H1 (cell line): ENCODE measurements at regions not wholly inside any gene's neighbourhood (a gene's known extent, or its start where the extent isn't known, plus 50 kb on each side); places are given as distances from the start of the nearest gene placed in this dataset.
A peak's percentile ranks its signal among the peaks of the same experiment; 100 is the strongest.

Experiments
- CTCF ChIA-PET: fragments of 300-600 bp; sonication (Branson Sonifier 250); formaldehyde crosslinking; loops from one replicate; lab custom pipeline; 2021; ENCODE audit not compliant: partially characterized antibody; lab: Charles Lee
- POLR2A ChIA-PET: fragments of 300-600 bp; sonication (Branson Sonifier 250); formaldehyde crosslinking; loops from one replicate; lab custom pipeline; 2021; ENCODE audit warnings: inconsistent platforms; ENCODE audit not compliant: partially characterized antibody; lab: Charles Lee
- DNase-seq, 2 experiments: peaks; one replicate each; pipeline versions ENCODE4 v3.0.0 to v3.0.0-alpha.2; 2010 to 2022; ENCODE audit warnings: low spot score in 2 of 2, low read depth in 1 of 2, mixed read lengths in 1 of 2
- FAIRE-seq: peaks from 2 replicates; lab custom pipeline; 2011; peaks lifted over from hg19 to GRCh38; lab: Jason Lieb, UNC
- H2AFZ ChIP-seq: 2 replicates; pipeline ENCODE4 v1.8.1; 2012; ENCODE audit warnings: low read length, inconsistent platforms
- H2AK5ac ChIP-seq: 2 replicates; pipeline ENCODE4 v1.6.1; 2013; ENCODE audit warnings: low read depth, low read length
- H2BK120ac ChIP-seq: replicated peaks from 2 replicates; pipeline ENCODE3; 2013; ENCODE audit warnings: low read depth, low read length, inconsistent platforms
- H2BK12ac ChIP-seq: 2 replicates; pipeline ENCODE4 v1.6.1; 2013; ENCODE audit warnings: low read depth, low read length
- H2BK15ac ChIP-seq: 2 replicates; pipeline ENCODE4 v1.6.1; 2013; ENCODE audit warnings: low read length
- H2BK20ac ChIP-seq: 2 replicates; pipeline ENCODE4 v1.6.1; 2013; ENCODE audit warnings: low read length
- H2BK5ac ChIP-seq: 2 replicates; pipeline ENCODE4 v1.6.1; 2013; ENCODE audit warnings: low read depth, low read length
- H3K14ac ChIP-seq: 2 replicates; pipeline ENCODE4 v1.6.1; 2013; ENCODE audit warnings: inconsistent platforms; ENCODE audit not compliant: insufficient read length
- H3K18ac ChIP-seq: 2 replicates; pipeline ENCODE4 v1.6.1; 2013; ENCODE audit warnings: low read length; ENCODE audit errors: extremely low read depth
- H3K23ac ChIP-seq: 2 replicates; pipeline ENCODE4 v1.6.1; 2013; ENCODE audit warnings: inconsistent platforms; ENCODE audit not compliant: insufficient read length
- H3K23me2 ChIP-seq: 2 replicates; pipeline ENCODE4 v1.6.1; 2013; ENCODE audit warnings: low read depth, low read length
- H3K27ac ChIP-seq: 2 replicates; pipeline ENCODE4 v1.6.1; 2011; ENCODE audit warnings: low read depth, low read length, inconsistent platforms
- H3K27me3 ChIP-seq, 4 experiments: replicated peaks in 1 of 4; 1 replicate in 1 of 4; 2 replicates in 3 of 4; pipeline versions ENCODE4 v1.6.1 to v1.8.1; 2011 to 2013; ENCODE audit warnings: low read length in 3 of 4, mild to moderate bottlenecking in 3 of 4, inconsistent platforms in 2 of 4, mixed read lengths in 2 of 4, moderate library complexity in 1 of 4; ENCODE audit not compliant: control insufficient read depth in 3 of 4, insufficient read depth in 3 of 4; ENCODE audit errors: extremely low read depth in 1 of 4
- H3K36me3 ChIP-seq, 4 experiments: 2 replicates each; pipeline versions ENCODE4 v1.6.1 to v1.8.1; 2011 to 2013; ENCODE audit warnings: mild to moderate bottlenecking in 4 of 4, low read length in 3 of 4, moderate library complexity in 2 of 4, control low read depth in 1 of 4, inconsistent platforms in 1 of 4; ENCODE audit not compliant: insufficient read depth in 4 of 4, control insufficient read depth in 2 of 4
- H3K4ac ChIP-seq: replicated peaks from 2 replicates; pipeline ENCODE3; 2013; ENCODE audit warnings: low read length, low read depth, mixed read lengths, inconsistent platforms; ENCODE audit not compliant: insufficient read length
- H3K4me1 ChIP-seq, 4 experiments: replicated peaks in 1 of 4; 1 replicate in 1 of 4; 2 replicates in 3 of 4; pipeline versions ENCODE4 v1.6.1 to v1.8.1; 2011 to 2013; ENCODE audit warnings: low read length in 3 of 4, inconsistent platforms in 2 of 4, mixed read lengths in 1 of 4; ENCODE audit not compliant: insufficient read depth in 4 of 4, control insufficient read depth in 3 of 4
- H3K4me2 ChIP-seq, 2 experiments: 2 replicates each; pipeline versions ENCODE4 v1.6.1 to v1.8.1; 2011 to 2013; ENCODE audit warnings: low read depth in 2 of 2, low read length in 2 of 2, control low read depth in 1 of 2, inconsistent platforms in 1 of 2, mild to moderate bottlenecking in 1 of 2; ENCODE audit not compliant: insufficient read depth in 1 of 2
- H3K4me3 ChIP-seq, 4 experiments: fragments of 200-600, 300-600 bp in 1 of 4; sonication (generic), shearing (Covaris generic), sonication (Bioruptor Twin) in 1 of 4; 2 replicates each; pipeline versions ENCODE4 v1.5.1 to v1.8.1; 2011 to 2016; ENCODE audit warnings: low read length in 4 of 4, low read depth in 3 of 4, control low read depth in 2 of 4, inconsistent platforms in 2 of 4, mild to moderate bottlenecking in 2 of 4, mixed read lengths in 1 of 4, moderate library complexity in 1 of 4; ENCODE audit not compliant: insufficient read depth in 2 of 4; ENCODE audit errors: extremely low read depth in 1 of 4
- H3K56ac ChIP-seq: replicated peaks from 2 replicates; pipeline ENCODE3; 2013; ENCODE audit warnings: low read depth, mild to moderate bottlenecking, mixed read lengths, low read length, inconsistent platforms; ENCODE audit not compliant: insufficient read length
- H3K79me1 ChIP-seq: 2 replicates; pipeline ENCODE4 v1.6.1; 2013; ENCODE audit warnings: low read depth, low read length, control low read depth
- H3K79me2 ChIP-seq, 2 experiments: 2 replicates each; pipeline versions ENCODE4 v1.6.1 to v1.8.1; 2012 to 2013; ENCODE audit warnings: low read length in 2 of 2, mild to moderate bottlenecking in 2 of 2, inconsistent platforms in 1 of 2; ENCODE audit not compliant: insufficient read depth in 2 of 2, control insufficient read depth in 1 of 2
- H3K9ac ChIP-seq, 4 experiments: replicated peaks in 1 of 4; 1 replicate in 1 of 4; 2 replicates in 3 of 4; pipeline versions ENCODE4 v1.6.1 to v1.8.1; 2011 to 2013; ENCODE audit warnings: low read depth in 3 of 4, low read length in 3 of 4, control low read depth in 2 of 4, mild to moderate bottlenecking in 2 of 4, moderate library complexity in 2 of 4, inconsistent platforms in 1 of 4; ENCODE audit errors: extremely low read depth in 1 of 4
- H3K9me3 ChIP-seq, 2 experiments: 2 replicates each; pipeline versions ENCODE4 v1.6.1 to v1.8.1; 2012 to 2013; ENCODE audit warnings: mild to moderate bottlenecking in 2 of 2, moderate library complexity in 2 of 2, control low read depth in 1 of 2, inconsistent platforms in 1 of 2, low read depth in 1 of 2, low read length in 1 of 2, mixed read lengths in 1 of 2; ENCODE audit not compliant: insufficient read depth in 2 of 2
- H4K20me1 ChIP-seq, 2 experiments: replicated peaks in 1 of 2; 2 replicates each; pipeline versions ENCODE3 to v1.8.1; 2011 to 2013; ENCODE audit warnings: inconsistent platforms in 2 of 2, low read length in 2 of 2, mild to moderate bottlenecking in 1 of 2; ENCODE audit not compliant: insufficient read depth in 2 of 2, control insufficient read depth in 1 of 2
- H4K5ac ChIP-seq: 2 replicates; pipeline ENCODE4 v1.6.1; 2013; ENCODE audit warnings: low read length, low read depth, mixed read lengths, inconsistent platforms; ENCODE audit not compliant: insufficient read length
- H4K8ac ChIP-seq: 2 replicates; pipeline ENCODE4 v1.8.0; 2013; ENCODE audit warnings: mild to moderate bottlenecking, moderate library complexity, low read length, inconsistent platforms; ENCODE audit not compliant: insufficient read depth; ENCODE audit errors: extremely low read depth
- H4K91ac ChIP-seq: replicated peaks from 2 replicates; pipeline ENCODE3; 2013; ENCODE audit warnings: low read length, mixed read lengths, inconsistent platforms; ENCODE audit not compliant: insufficient read length
- ASH2L ChIP-seq: fragments of 200-600, 300-600 bp; sonication (generic); IDR thresholded peaks from one replicate; pipeline ENCODE4 v1.7.1; 2017; ENCODE audit warnings: low read length
- CTBP2 ChIP-seq: IDR thresholded peaks from 2 replicates; pipeline ENCODE4 v1.7.0; 2011; ENCODE audit warnings: borderline replicate concordance, mild to moderate bottlenecking, moderate library complexity, mixed read lengths, low read length; ENCODE audit not compliant: insufficient read depth, insufficient read length
- CTCF ChIP-seq, 3 experiments: IDR thresholded peaks; 1 replicate in 2 of 3; 2 replicates in 1 of 3; pipeline versions ENCODE4 v1.5.1 to v1.6.1; 2011; ENCODE audit warnings: low read length in 3 of 3, mild to moderate bottlenecking in 3 of 3, inconsistent platforms in 2 of 3, low read depth in 1 of 3, moderate library complexity in 1 of 3; ENCODE audit not compliant: insufficient read depth in 1 of 3; ENCODE audit errors: control extremely low read depth in 1 of 3
- E2F6 ChIP-seq: IDR thresholded peaks from 2 replicates; pipeline ENCODE4 v1.6.1; 2012; ENCODE audit warnings: inconsistent platforms
- MAFK ChIP-seq: IDR thresholded peaks from 2 replicates; pipeline ENCODE4 v1.6.1; 2012; ENCODE audit warnings: low read depth, mild to moderate bottlenecking, improper control_type of control experiment, low read length
- NANOG ChIP-seq: IDR thresholded peaks from 2 replicates; pipeline ENCODE4 v1.6.1; 2011; ENCODE audit warnings: low read length, low read depth, mild to moderate bottlenecking, inconsistent platforms; ENCODE audit not compliant: insufficient read depth, poor library complexity, severe bottlenecking
- SP4 ChIP-seq: IDR thresholded peaks from 2 replicates; pipeline ENCODE4 v1.6.1; 2012; ENCODE audit warnings: low read length, inconsistent platforms
- TCF12 ChIP-seq: IDR thresholded peaks from 2 replicates; pipeline ENCODE4 v1.6.1; 2011; ENCODE audit warnings: low read depth, mild to moderate bottlenecking, low read length
- WGBS, 2 experiments: shearing (Covaris generic) in 1 of 2; methylation state at CpG; one replicate each; pipeline versions ENCODE4 v1.1.6 to v1.1.7; 2013 to 2015; ENCODE audit warnings: low lambda C conversion rate in 2 of 2, mixed read lengths in 2 of 2, inconsistent platforms in 1 of 2, low coverage in 1 of 2, missing lambda C conversion rate in 1 of 2; ENCODE audit not compliant: insufficient replicate concordance in 2 of 2, insufficient coverage in 1 of 2, insufficient read length in 1 of 2; ENCODE audit errors: extremely low coverage in 1 of 2, missing lambda C conversion rate in 1 of 2; 5-methylcytosine and 5-hydroxymethylcytosine counted together

- H4K20me1 ChIP-seq: no peaks in the 10 kb centered on the region
- H3K27ac ChIP-seq: no peak overlapping the region
- H2BK20ac ChIP-seq: no peak overlapping the region
- H3K36me3 ChIP-seq: no peaks in the 10 kb centered on the region
- H3K79me1 ChIP-seq: no peaks in the 10 kb centered on the region
- no peak overlapping the region for H3K9ac ChIP-seq
- 0 out of 7 replicates have a peak, but pooled peaks cover 0 to 2% (median 0%) of the 10 kb centered on the region in 4 experiments for H3K4me1 ChIP-seq
- H2BK15ac ChIP-seq: no peak overlapping the region
- no peak overlapping the region for H2BK120ac ChIP-seq
- H3K56ac ChIP-seq: no peak overlapping the region
- H3K23me2 ChIP-seq: no peaks in the 10 kb centered on the region
- no peak overlapping the region for H3K4ac ChIP-seq
- H3K9me3 ChIP-seq: no peaks in the 10 kb centered on the region
- no peak overlapping the region for H4K5ac ChIP-seq
- CTCF ChIA-PET: interaction anchor here (0.6 to 2.1 kb wide), 7 partner anchors 9 to 1830 kb away, joined by 3 to 13 read pairs (median 6); no protein-coding TSS in a partner anchor
- no peak overlapping the region for H2BK12ac ChIP-seq
- H3K27me3 ChIP-seq: no peaks in the 10 kb centered on the region
- no peak overlapping the region for H4K91ac ChIP-seq
- H2BK5ac ChIP-seq: no peak overlapping the region
- H2AFZ ChIP-seq: peak overlapping the region; percentile 66; the same call in 1 of the 2 replicates
- no peak for TF ChIP-seq MAFK
- no peak for TF ChIP-seq SP4
- TF ChIP-seq NANOG: no peak
- TF ChIP-seq CTBP2: no peak
- TF ChIP-seq ASH2L: no peak
- no peak for TF ChIP-seq CTCF (IDR thresholded peaks at IDR 0.05; ENCODE audit: control extremely low read depth in 1 of 3, insufficient read depth in 1 of 3, low read depth in 1 of 3, low read length in 3 of 3)
- TF ChIP-seq E2F6: no peak
- no peak for TF ChIP-seq TCF12
- H3K79me2 ChIP-seq: no peaks in the 10 kb centered on the region
- H3K23ac ChIP-seq: no peak overlapping the region
- H2AK5ac ChIP-seq: no peak overlapping the region
- no peak overlapping the region for H3K14ac ChIP-seq
- H4K8ac ChIP-seq: no peak overlapping the region
- POLR2A ChIA-PET: no interaction called here
- no peak for DNase-seq
- FAIRE-seq: no peak
- no peak overlapping the region for H3K4me3 ChIP-seq
- H3K18ac ChIP-seq: no peak overlapping the region
- WGBS, 2 experiments: 74% methylated on average over 5 of the region's 5 CpGs; no CpG with 5 or more reads in 1 of the 2 experiments
- H3K4me2 ChIP-seq: no peak overlapping the region
These were observed 87.0 kb downstream of the ACTL7B start for GRCh38 chr9:108768744-108769143.
